Prostate gland (tissue), 2 donors: ENCODE measurements at regions not wholly inside any gene's neighbourhood (a gene's known extent, or its start where the extent isn't known, plus 50 kb on each side); places are given as distances from the start of the nearest gene placed in this dataset.

Experiments used
- DNase-seq: peaks from one replicate; pipeline ENCODE4 v3.0.0-alpha.2; 2019; ENCODE audit warnings: low spot score
- H3K27ac ChIP-seq, 2 donors: fragments of 200-600 bp; sonication (generic); 2 replicates each; pipeline ENCODE4 v1.5.1; 2017 to 2019
- H3K27me3 ChIP-seq: fragments of 200-600 bp; sonication (generic); replicated peaks from 2 replicates; pipeline ENCODE4 v1.5.1; 2019; ENCODE audit not compliant: insufficient read depth
- H3K36me3 ChIP-seq, 2 donors: fragments of 200-600 bp; sonication (generic); 1 replicate in 1 of 2; 2 replicates in 1 of 2; pipeline versions ENCODE4 v1.5.1 to v1.8.1; 2017 to 2019
- H3K4me1 ChIP-seq: fragments of 200-600 bp; sonication (generic); replicated peaks from 2 replicates; pipeline ENCODE4 v1.5.1; 2019
- H3K4me3 ChIP-seq, 2 donors: fragments of 200-600 bp; sonication (generic); 2 replicates each; pipeline ENCODE4 v1.5.1; 2017 to 2019
- H3K9me3 ChIP-seq: fragments of 200-600 bp; sonication (generic); 2 replicates; pipeline ENCODE4 v1.5.1; 2017
- CTCF ChIP-seq, 4 experiments: fragments of 200-600 bp in 2 of 4; fragments of 450-650 bp in 2 of 4; sonication (generic) in 2 of 4; IDR thresholded peaks; 1 replicate in 3 of 4; 2 replicates in 1 of 4; pipeline ENCODE4 v1.5.1; 2016 to 2019; ENCODE audit warnings: antibody characterized with exemption in 4 of 4, mild to moderate bottlenecking in 2 of 4, moderate library complexity in 2 of 4
- POLR2A ChIP-seq: fragments of 450-650 bp; IDR thresholded peaks from one replicate; pipeline ENCODE4 v1.6.1; 2016; ENCODE audit warnings: antibody characterized with exemption, mild to moderate bottlenecking
- POLR2AphosphoS5 ChIP-seq: sonication (generic); formaldehyde crosslinking; IDR thresholded peaks from one replicate; pipeline ENCODE4 v1.6.1; 2017; ENCODE audit warnings: antibody characterized with exemption
- WGBS: methylation state at CpG from one replicate; pipeline ENCODE4 v1.1.5; 2018; 5-methylcytosine and 5-hydroxymethylcytosine counted together
- intact Hi-C: fragments of 100-400 bp; cut with DNase I; formaldehyde crosslinking; loops from one replicate; pipeline ENCODE4 v1.14.2; 2022
- small RNA-seq, 2 donors: library from RNA; depleted of rRNA; stranded (forward); fragments of <200 nt; gene quantifications; one replicate each; pipeline ENCODE3, GENCODE V24; 2016

DNA sequence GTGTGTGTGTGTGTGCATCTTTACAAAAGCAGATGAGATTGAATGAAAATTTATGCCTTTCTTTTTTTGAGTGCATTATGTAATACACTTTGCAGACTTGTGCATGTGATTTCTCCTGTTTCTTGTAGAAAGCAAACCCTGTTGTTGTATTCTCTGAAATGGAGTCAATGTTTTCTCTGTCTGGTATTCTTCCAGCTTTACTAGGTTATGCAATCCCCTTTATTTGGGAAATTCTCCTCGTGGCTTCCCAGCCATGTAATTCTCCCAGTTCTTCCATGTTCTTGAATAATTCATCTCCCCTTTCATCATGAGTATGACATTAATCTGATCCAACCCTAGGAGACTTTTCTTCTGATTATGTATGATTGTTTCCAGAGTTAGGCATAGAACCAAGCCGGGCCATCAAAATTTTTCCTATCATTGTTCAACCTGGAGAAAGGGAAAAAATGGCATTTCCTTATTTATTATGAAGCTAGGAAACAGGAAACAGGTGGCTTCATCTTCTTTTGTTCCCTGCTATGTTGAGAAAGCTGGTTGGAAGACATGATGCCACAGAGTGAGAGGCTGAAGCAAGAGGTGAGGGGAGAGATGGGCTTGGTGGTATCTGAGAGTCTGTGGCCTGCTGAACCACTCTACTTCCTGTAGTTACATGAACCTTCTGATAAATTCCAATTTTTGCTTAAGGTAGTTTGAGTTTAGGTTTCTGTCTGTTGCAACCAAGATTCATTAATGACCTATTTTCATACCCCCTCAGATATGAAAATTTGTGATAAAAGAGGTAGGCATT is 68.8 kb downstream of the PRL start:
- H3K4me3 ChIP-seq = no peak overlapping the region
- 57% methylated on average over 2 of the region's 2 CpGs for WGBS
- H3K36me3 ChIP-seq = no peaks in the 10 kb centered on the region
- intact Hi-C loops = no loop called here
- no peaks in the 10 kb centered on the region for H3K9me3 ChIP-seq
- no peak for DNase-seq
- no peak overlapping the region for H3K27ac ChIP-seq
- TF ChIP-seq POLR2AphosphoS5 (no peak), POLR2A (no peak), CTCF (IDR thresholded peaks at IDR 0.05) (no peak)
- H3K27me3 ChIP-seq = no peaks in the 10 kb centered on the region
- no peaks in the 10 kb centered on the region for H3K4me1 ChIP-seq

GRCh38 chr6:22231050-22231449 is 65.8 kb downstream of the PRL start:
- Histone ChIP-seq H3K4me3 (no peak overlapping the region), H3K27me3 (no peaks in the 10 kb centered on the region), H3K27ac (no peak overlapping the region), H3K9me3 (no peaks in the 10 kb centered on the region), H3K4me1 (no peaks in the 10 kb centered on the region), H3K36me3 (no peaks in the 10 kb centered on the region)
- TF ChIP-seq POLR2AphosphoS5 = no peak
- TF ChIP-seq POLR2A = no peak
- no peak for TF ChIP-seq CTCF (IDR thresholded peaks at IDR 0.05)
- no peak for DNase-seq
- intact Hi-C loops = no loop called here
- 93% methylated on average over 7 of the region's 7 CpGs for WGBS

GRCh38 chr6:22231616-22232015 is 65.2 kb downstream of the PRL start:
- Histone ChIP-seq H3K4me3 (no peak overlapping the region), H3K27me3 (no peaks in the 10 kb centered on the region), H3K36me3 (no peaks in the 10 kb centered on the region), H3K27ac (no peak overlapping the region), H3K9me3 (no peaks in the 10 kb centered on the region), H3K4me1 (no peaks in the 10 kb centered on the region)
- no peak for DNase-seq
- TF ChIP-seq POLR2A = no peak
- TF ChIP-seq CTCF (IDR thresholded peaks at IDR 0.05) = no peak
- no peak for TF ChIP-seq POLR2AphosphoS5
- intact Hi-C loops = no loop called here
- 92% methylated on average over 4 of the region's 4 CpGs for WGBS

DNA sequence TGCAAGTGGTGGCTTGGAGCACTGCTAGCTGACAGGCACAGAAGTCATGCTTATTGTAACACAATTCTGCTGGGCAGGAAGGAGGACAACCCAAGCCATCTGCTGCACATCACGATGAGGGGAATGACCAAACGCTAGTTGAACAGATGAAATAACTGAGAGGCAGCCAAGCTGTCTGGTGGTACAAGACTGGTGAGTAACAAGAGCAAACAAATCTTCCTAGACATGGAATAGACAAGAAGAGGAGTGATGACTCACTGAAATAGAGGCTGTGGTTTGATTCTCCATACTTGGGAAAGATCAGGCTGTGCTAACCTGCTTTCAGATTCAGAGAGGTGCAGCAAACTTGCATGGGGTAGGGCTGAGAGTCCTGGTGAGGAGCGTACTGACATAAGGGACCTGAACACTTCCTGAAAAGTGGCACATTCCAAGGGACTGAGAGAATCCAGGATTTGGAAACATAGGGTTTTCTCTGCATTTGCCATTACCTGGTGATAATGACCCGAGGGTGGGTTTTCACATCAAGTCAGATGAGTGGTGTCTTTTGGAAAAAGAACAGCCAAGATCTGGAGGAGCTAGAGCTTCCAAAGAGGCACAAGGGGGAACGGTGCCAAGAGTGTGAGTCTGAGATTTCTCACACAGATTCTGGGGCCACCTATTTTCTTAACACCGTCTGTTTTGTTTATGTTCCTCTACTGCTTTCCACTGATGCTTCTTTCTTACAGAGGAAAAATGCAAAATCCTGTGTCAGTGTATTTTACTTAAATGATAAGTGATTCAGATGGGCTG is 60.0 kb downstream of the PRL start:
- no peak for DNase-seq
- intact Hi-C loops = no loop called here
- TF ChIP-seq CTCF (IDR thresholded peaks at IDR 0.05) = no peak
- no peak for TF ChIP-seq POLR2A
- no peak overlapping the region for H3K27ac ChIP-seq
- WGBS = 51% methylated on average over 6 of the region's 6 CpGs
- no peaks in the 10 kb centered on the region for H3K4me1 ChIP-seq
- H3K4me3 ChIP-seq = no peak overlapping the region
- H3K36me3 ChIP-seq = no peaks in the 10 kb centered on the region
- no peaks in the 10 kb centered on the region for H3K27me3 ChIP-seq
- no peaks in the 10 kb centered on the region for H3K9me3 ChIP-seq

Small RNAs in the stretch of these regions (small RNA-seq; reads per million reads assigned to genes)
- gene AL136313.1 = 0 reads per million in 2 donors
